ENCODE measurements at regions not wholly inside any gene's neighbourhood (a gene's known extent, or its start where the extent isn't known, plus 50 kb on each side); places are given as distances from the start of the nearest gene placed in this dataset.

DNA sequence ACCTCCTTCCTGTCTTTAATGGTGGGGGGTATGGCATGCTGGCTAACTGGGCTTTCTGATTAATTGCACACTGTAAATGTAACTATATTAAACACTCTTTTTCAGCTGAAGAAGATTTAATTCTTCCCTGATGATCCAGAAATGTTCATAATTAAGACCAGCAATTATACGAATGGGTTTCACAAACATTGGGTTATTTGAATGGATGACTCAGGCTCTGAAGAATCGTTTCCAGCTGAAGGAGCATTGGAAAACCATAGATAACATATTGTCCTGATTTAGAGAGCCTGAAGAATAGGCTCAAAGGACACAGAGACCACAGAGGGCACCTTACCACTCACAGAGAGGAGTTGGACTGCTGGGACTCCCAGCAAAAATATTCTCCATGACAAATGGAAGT is 130.7 kb upstream of the SSTR4 start:
- Histone ChIP-seq H3K9me3 (ENCODE audit: control insufficient read depth, insufficient read depth, low read length) (0 out of 2 replicates have a peak, but pooled peaks cover 3% of the 10 kb centered on the region), H3K27me3 (ENCODE audit: control insufficient read depth, insufficient read depth, low read length) (no peaks in the 10 kb centered on the region), H3K4me3 (ENCODE audit: low read depth, low read length) (no peak overlapping the region), H3K27ac (ENCODE audit: low read depth, low read length) (no peak overlapping the region), H3K4me1 (ENCODE audit: control insufficient read depth, insufficient read depth, low read length) (no peaks in the 10 kb centered on the region), H3K36me3 (ENCODE audit: control insufficient read depth, insufficient read depth, low read length) (no peaks in the 10 kb centered on the region), H3K9ac (ENCODE audit: low read depth, low read length) (no peak overlapping the region)

DNA sequence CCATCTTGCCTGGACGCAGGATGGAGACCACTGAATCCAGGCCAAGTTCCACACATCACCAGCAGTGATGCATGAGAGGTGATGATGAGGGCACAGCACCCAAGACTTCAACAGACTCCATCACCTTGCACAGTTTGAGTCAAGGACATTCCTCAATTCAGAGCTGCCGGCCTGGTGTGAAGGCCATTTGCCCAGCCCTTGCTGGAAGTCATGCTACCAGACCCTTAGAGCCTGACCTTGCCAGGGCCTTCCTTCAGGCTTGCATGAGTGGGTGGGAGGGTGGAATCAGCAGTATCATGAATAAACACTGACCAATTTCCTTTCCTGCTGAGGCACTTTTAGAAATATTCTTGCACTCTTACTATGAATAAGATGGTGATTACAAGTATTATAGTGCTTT is 130.2 kb upstream of the SSTR4 start:
- no peaks in the 10 kb centered on the region for H3K36me3 ChIP-seq (ENCODE audit: control insufficient read depth, insufficient read depth, low read length)
- H3K27me3 ChIP-seq (ENCODE audit: control insufficient read depth, insufficient read depth, low read length), result no peaks in the 10 kb centered on the region
- H3K9me3 ChIP-seq (ENCODE audit: control insufficient read depth, insufficient read depth, low read length), result 0 out of 2 replicates have a peak, but pooled peaks cover 2% of the 10 kb centered on the region
- H3K4me3 ChIP-seq (ENCODE audit: low read depth, low read length), result no peak overlapping the region
- H3K9ac ChIP-seq (ENCODE audit: low read depth, low read length), result no peak overlapping the region
- no peak overlapping the region for H3K27ac ChIP-seq (ENCODE audit: low read depth, low read length)
- no peaks in the 10 kb centered on the region for H3K4me1 ChIP-seq (ENCODE audit: control insufficient read depth, insufficient read depth, low read length)

DNA sequence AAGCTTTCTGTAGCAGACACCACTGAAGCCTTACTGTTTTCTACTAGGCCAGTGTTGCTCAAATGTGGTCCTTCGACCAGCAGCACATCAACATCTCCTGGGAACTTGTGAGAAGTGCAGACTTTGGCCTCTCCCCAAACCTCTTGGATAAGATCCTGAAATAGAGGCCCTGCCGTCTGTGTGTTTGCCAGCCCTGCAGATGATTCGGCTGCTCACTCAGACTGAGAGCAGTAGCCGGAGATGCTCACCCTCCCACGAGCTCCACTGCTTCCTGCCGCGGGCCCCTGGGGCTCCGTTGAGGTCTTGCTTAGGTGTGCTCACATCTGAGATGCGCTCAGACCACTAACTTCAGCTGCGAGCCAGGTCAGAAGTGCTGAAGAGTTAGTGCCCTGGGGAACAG is 129.5 kb upstream of the SSTR4 start:
- Histone ChIP-seq H3K9ac (ENCODE audit: low read depth, low read length) (no peak overlapping the region), H3K27ac (ENCODE audit: low read depth, low read length) (no peak overlapping the region), H3K9me3 (ENCODE audit: control insufficient read depth, insufficient read depth, low read length) (no peaks in the 10 kb centered on the region), H3K36me3 (ENCODE audit: control insufficient read depth, insufficient read depth, low read length) (no peaks in the 10 kb centered on the region), H3K4me1 (ENCODE audit: control insufficient read depth, insufficient read depth, low read length) (no peaks in the 10 kb centered on the region), H3K27me3 (ENCODE audit: control insufficient read depth, insufficient read depth, low read length) (no peaks in the 10 kb centered on the region), H3K4me3 (ENCODE audit: low read depth, low read length) (no peak overlapping the region)

DNA sequence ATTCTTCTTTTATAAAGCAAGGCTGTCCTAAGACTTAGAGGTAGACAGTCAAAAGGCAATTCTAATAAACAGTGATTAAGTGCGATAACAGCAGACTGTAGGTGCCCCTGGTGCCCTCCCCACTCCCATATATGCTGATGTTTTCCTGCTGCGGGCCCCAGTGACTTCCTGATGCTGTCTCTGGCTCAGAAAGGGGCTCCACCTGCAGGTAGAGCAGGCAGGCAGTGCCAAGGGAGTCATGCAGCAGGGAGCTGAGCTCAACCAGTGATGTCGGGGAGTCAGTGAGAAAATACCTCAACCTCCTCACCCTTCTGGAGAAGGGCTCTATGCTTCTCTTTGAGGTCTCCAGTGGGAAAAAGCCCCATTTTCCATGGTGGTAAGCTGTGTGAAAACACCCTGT is 126.7 kb upstream of the SSTR4 start:
- no peaks in the 10 kb centered on the region for H3K9me3 ChIP-seq (ENCODE audit: control insufficient read depth, insufficient read depth, low read length)
- no peaks in the 10 kb centered on the region for H3K4me1 ChIP-seq (ENCODE audit: control insufficient read depth, insufficient read depth, low read length)
- no peak overlapping the region for H3K27ac ChIP-seq (ENCODE audit: low read depth, low read length)
- no peaks in the 10 kb centered on the region for H3K36me3 ChIP-seq (ENCODE audit: control insufficient read depth, insufficient read depth, low read length)
- no peaks in the 10 kb centered on the region for H3K27me3 ChIP-seq (ENCODE audit: control insufficient read depth, insufficient read depth, low read length)
- no peak overlapping the region for H3K4me3 ChIP-seq (ENCODE audit: low read depth, low read length)
- H3K9ac ChIP-seq (ENCODE audit: low read depth, low read length), result no peak overlapping the region

DNA sequence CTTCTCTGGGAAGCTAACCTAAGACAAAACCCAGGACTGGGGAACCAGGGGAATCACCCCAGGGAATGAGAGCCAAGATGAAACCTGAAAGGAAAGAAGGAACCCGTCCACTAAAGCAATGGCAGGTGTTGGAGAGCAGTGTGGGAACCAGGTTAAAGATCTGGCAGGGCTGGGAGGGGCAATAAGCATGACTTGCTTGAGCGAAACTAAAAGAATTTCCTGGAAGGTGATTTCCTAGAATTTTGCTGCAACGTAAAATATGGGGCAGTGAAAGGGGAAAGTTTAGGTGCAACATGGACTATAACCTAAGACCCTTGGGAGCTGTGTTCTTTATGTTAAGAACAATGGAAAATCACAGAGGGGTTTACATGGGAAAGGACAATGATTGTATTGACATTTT is 126.2 kb upstream of the SSTR4 start:
- Histone ChIP-seq H3K36me3 (ENCODE audit: control insufficient read depth, insufficient read depth, low read length) (no peaks in the 10 kb centered on the region), H3K4me1 (ENCODE audit: control insufficient read depth, insufficient read depth, low read length) (no peaks in the 10 kb centered on the region), H3K4me3 (ENCODE audit: low read depth, low read length) (no peak overlapping the region), H3K27ac (ENCODE audit: low read depth, low read length) (no peak overlapping the region), H3K9ac (ENCODE audit: low read depth, low read length) (no peak overlapping the region), H3K9me3 (ENCODE audit: control insufficient read depth, insufficient read depth, low read length) (no peaks in the 10 kb centered on the region), H3K27me3 (ENCODE audit: control insufficient read depth, insufficient read depth, low read length) (no peaks in the 10 kb centered on the region)

DNA sequence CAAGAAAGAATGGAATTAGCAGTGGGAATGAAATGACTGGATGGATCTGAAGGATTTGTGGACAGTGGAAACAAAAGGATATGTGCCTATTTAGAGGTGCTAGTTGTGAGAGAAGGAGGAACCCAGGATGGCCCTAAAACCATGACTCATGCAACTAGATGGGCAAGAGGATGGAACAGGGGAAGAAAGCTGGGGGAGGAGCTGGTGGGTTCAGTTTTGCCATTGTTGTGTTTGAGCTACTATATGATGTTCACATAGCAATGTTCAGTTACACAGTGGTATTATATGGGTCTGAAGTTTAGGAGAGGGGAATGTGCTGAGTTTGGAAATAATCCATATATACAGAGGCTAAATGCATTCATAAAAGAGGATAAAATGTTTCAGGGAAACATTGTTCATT is 125.7 kb upstream of the SSTR4 start:
- Histone ChIP-seq H3K9me3 (ENCODE audit: control insufficient read depth, insufficient read depth, low read length) (no peaks in the 10 kb centered on the region), H3K4me3 (ENCODE audit: low read depth, low read length) (no peak overlapping the region), H3K9ac (ENCODE audit: low read depth, low read length) (no peak overlapping the region), H3K27ac (ENCODE audit: low read depth, low read length) (no peak overlapping the region), H3K36me3 (ENCODE audit: control insufficient read depth, insufficient read depth, low read length) (no peaks in the 10 kb centered on the region), H3K4me1 (ENCODE audit: control insufficient read depth, insufficient read depth, low read length) (no peaks in the 10 kb centered on the region), H3K27me3 (ENCODE audit: control insufficient read depth, insufficient read depth, low read length) (no peaks in the 10 kb centered on the region)

DNA sequence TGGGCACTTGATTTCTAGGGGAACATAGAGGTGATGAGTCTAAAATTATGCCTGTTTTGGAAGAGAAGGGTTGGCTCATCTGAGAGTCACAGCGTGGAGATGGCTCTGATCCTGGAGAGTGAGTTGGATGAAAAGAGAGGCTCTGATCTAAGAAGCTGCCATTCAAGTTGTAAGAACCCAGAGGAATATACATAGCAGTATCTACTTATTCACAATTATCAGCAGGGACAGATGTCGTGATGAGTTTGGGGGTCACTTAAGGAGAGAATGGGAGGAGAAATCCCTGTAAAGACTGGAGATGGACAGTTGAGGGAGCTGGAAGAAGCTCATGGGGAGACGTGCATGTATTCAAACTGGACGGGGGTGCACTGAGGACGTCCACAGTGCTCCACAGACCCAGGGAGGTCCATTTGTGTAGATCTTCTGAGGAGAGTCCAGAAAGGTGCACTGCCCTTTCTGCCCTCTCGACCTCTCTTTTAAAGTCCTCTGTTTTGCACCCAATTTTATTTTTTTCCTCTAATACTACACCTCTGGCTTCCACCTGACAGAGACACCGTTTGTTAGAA is 124.7 kb upstream of the SSTR4 start:
- no peaks in the 10 kb centered on the region for H3K27me3 ChIP-seq (ENCODE audit: control insufficient read depth, insufficient read depth, low read length)
- no peak overlapping the region for H3K27ac ChIP-seq (ENCODE audit: low read depth, low read length)
- no peak overlapping the region for H3K4me3 ChIP-seq (ENCODE audit: low read depth, low read length)
- no peaks in the 10 kb centered on the region for H3K9me3 ChIP-seq (ENCODE audit: control insufficient read depth, insufficient read depth, low read length)
- H3K9ac ChIP-seq (ENCODE audit: low read depth, low read length), result no peak overlapping the region
- H3K4me1 ChIP-seq (ENCODE audit: control insufficient read depth, insufficient read depth, low read length), result no peaks in the 10 kb centered on the region
- H3K36me3 ChIP-seq (ENCODE audit: control insufficient read depth, insufficient read depth, low read length), result no peaks in the 10 kb centered on the region

DNA sequence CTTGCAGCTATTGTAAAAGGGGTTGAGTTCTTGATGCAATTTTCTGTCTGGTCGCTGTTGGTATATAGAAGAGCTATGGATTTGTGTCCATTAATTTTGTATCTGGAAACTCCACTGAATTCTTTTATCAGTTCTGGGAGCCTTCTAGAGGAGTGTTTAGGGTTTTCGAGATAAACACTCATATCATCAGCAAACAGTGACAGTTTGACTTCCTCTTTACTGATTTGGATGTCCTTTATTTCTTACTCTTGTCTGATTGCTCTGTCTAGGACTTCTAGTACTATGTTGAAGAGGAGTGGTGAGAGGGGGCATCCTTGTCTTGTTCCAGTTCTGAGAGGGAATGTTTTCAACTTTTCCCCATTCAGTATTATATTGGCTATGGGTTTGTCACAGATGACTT is 120.8 kb upstream of the SSTR4 start:
- Histone ChIP-seq H3K4me3 (ENCODE audit: low read depth, low read length) (no peak overlapping the region), H3K9ac (ENCODE audit: low read depth, low read length) (no peak overlapping the region), H3K36me3 (ENCODE audit: control insufficient read depth, insufficient read depth, low read length) (no peaks in the 10 kb centered on the region), H3K9me3 (ENCODE audit: control insufficient read depth, insufficient read depth, low read length) (no peaks in the 10 kb centered on the region), H3K4me1 (ENCODE audit: control insufficient read depth, insufficient read depth, low read length) (no peaks in the 10 kb centered on the region), H3K27ac (ENCODE audit: low read depth, low read length) (no peak overlapping the region), H3K27me3 (ENCODE audit: control insufficient read depth, insufficient read depth, low read length) (no peaks in the 10 kb centered on the region)

DNA sequence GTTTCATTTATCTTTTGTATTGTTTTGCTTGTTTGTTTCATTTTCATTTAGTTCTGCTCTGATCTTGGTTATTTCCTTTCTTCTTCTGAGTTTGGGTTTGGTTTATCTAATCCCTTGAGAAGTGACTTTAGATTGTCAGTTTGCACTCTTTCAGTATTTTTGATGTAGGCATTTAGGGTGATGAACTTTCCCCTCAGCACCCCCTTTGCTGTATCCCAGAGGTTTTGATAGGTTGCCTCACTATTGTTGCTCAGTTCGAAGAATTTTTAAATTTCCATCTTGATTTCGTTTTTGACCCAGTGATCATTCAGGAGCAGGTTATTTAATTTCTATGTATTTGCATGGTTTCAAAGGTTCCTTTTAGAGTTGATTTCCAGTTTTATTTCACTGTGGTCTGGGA is 119.6 kb upstream of the SSTR4 start:
- Histone ChIP-seq H3K36me3 (ENCODE audit: control insufficient read depth, insufficient read depth, low read length) (no peaks in the 10 kb centered on the region), H3K9ac (ENCODE audit: low read depth, low read length) (no peak overlapping the region), H3K9me3 (ENCODE audit: control insufficient read depth, insufficient read depth, low read length) (no peaks in the 10 kb centered on the region), H3K27ac (ENCODE audit: low read depth, low read length) (no peak overlapping the region), H3K4me1 (ENCODE audit: control insufficient read depth, insufficient read depth, low read length) (no peaks in the 10 kb centered on the region), H3K4me3 (ENCODE audit: low read depth, low read length) (no peak overlapping the region), H3K27me3 (ENCODE audit: control insufficient read depth, insufficient read depth, low read length) (no peaks in the 10 kb centered on the region)

DNA sequence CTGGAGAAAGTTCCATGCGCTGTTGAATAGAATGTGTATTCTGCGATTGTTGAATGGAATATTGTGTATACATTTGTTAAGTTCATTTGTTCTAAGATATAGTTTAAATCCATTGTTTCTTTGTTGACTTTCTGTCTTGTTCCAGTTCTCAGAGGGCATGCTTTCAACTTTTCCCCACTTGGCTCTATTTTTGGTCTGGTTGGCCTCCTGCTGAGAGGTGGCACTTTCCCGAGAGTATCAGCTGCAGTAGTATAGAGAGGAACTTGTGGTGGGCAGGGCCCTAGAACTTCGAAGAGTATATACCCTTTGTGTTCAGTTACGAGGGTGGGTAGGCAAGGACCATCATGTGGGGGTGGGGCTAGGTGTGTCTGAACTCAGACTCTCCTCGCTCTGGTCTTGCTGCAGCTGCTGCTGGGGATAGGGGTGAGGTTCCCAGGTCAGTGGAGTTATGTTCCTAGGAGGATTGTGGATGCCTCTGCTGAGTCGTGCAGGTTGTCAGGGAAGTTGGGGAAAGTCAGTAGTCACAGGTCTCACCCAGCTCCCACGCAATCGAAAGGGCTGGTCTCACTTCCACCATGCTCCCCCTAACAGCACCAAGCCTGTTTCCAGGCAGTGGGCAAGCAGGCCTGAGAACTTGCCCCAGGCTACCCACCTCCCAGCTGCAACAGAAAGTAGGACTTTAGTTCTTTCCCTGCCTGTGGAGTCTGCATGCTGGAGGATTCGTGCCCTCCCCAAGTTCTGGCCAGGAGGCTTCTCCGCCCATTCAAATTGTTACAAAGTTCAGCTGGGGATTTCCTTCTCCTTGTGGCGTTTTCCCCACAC is 118.9 kb upstream of the SSTR4 start:
- H3K4me3 ChIP-seq (ENCODE audit: low read depth, low read length), result no peak overlapping the region
- H3K9ac ChIP-seq (ENCODE audit: low read depth, low read length), result no peak overlapping the region
- no peaks in the 10 kb centered on the region for H3K36me3 ChIP-seq (ENCODE audit: control insufficient read depth, insufficient read depth, low read length)
- no peaks in the 10 kb centered on the region for H3K4me1 ChIP-seq (ENCODE audit: control insufficient read depth, insufficient read depth, low read length)
- H3K9me3 ChIP-seq (ENCODE audit: control insufficient read depth, insufficient read depth, low read length), result no peaks in the 10 kb centered on the region
- no peak overlapping the region for H3K27ac ChIP-seq (ENCODE audit: low read depth, low read length)
- no peaks in the 10 kb centered on the region for H3K27me3 ChIP-seq (ENCODE audit: control insufficient read depth, insufficient read depth, low read length)

DNA sequence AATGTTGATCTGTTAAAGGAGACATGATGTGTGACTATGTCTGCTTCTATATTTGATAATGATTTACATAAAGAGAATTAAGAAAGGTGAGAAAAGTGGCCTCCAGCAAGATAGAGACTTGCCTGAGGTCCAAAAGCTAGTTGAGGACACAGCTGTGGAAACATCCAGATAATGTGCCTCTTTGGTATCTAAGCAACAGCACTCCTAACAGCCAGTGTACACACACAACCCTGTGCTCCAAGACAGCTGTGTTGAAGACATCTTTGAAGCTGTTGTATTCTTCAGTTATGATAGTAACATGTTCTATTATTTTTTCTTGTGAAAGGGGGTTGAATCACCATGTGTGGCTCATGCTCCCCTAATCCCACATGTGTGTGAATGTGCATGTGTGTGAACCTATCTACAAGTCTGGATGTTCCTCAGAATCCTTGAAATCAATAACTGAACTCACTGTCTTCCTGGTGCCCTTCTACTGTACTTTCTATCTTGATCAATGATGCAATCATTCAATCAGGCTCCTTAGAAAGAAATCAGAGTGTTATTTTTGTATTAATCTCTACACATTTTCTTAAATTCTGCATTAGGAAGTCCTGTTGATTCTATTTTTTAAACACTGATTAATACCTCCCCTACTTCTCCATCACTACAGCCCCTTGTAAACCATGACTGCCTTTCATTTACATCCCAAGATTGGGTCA is 116.7 kb upstream of the SSTR4 start:
- Histone ChIP-seq H3K27ac (ENCODE audit: low read depth, low read length) (no peak overlapping the region), H3K27me3 (ENCODE audit: control insufficient read depth, insufficient read depth, low read length) (no peaks in the 10 kb centered on the region), H3K4me1 (ENCODE audit: control insufficient read depth, insufficient read depth, low read length) (no peaks in the 10 kb centered on the region), H3K9me3 (ENCODE audit: control insufficient read depth, insufficient read depth, low read length) (no peaks in the 10 kb centered on the region), H3K9ac (ENCODE audit: low read depth, low read length) (no peak overlapping the region), H3K36me3 (ENCODE audit: control insufficient read depth, insufficient read depth, low read length) (no peaks in the 10 kb centered on the region), H3K4me3 (ENCODE audit: low read depth, low read length) (no peak overlapping the region)

Measured in HUES48 (cell line).